ENCODE measurements at regions not wholly inside any gene's neighbourhood (a gene's known extent, or its start where the extent isn't known, plus 50 kb on each side); places are given as distances from the start of the nearest gene placed in this dataset.
A peak's percentile ranks its signal among the peaks of the same experiment; 100 is the strongest.

GRCh38 chr1:93815366-93816110 is 63.5 kb downstream of the DNTTIP2 start:
- DNase-seq = peak in 1 of 4 experiments; percentile 15

- no peak for DNase-seq
These were observed 64.1 kb downstream of the DNTTIP2 start for GRCh38 chr1:93814795-93815340.

GRCh38 chr1:93814059-93814794 is 64.8 kb downstream of the DNTTIP2 start:
- DNase-seq = peak; percentile 81 to 87 (median 86)

- no peak for DNase-seq
These were observed 65.9 kb downstream of the DNTTIP2 start for GRCh38 chr1:93813076-93813475.

GRCh38 chr1:93811326-93812065 is 67.5 kb downstream of the DNTTIP2 start:
- no peak for DNase-seq

GRCh38 chr1:93810316-93810715 is 68.7 kb downstream of the DNTTIP2 start:
- no peak for DNase-seq

- DNase-seq = no peak
These were observed 70.1 kb downstream of the DNTTIP2 start for GRCh38 chr1:93808871-93809270.

- no peak for DNase-seq
These were observed 71.6 kb downstream of the DNTTIP2 start for GRCh38 chr1:93807311-93807930.

GRCh38 chr1:93805027-93805610 is 73.9 kb downstream of the DNTTIP2 start:
- DNase-seq = no peak

GRCh38 chr1:93804412-93804811 is 74.6 kb downstream of the DNTTIP2 start:
- DNase-seq = no peak

- DNase-seq = no peak
These were observed 77.5 kb downstream of the DNTTIP2 start for GRCh38 chr1:93801471-93801870.

- peak in 2 of 4 experiments; percentile 28 to 57 for DNase-seq
These were observed 78.2 kb downstream of the DNTTIP2 start for GRCh38 chr1:93800856-93801255.

- DNase-seq = no peak
These were observed 80.7 kb downstream of the DNTTIP2 start for GRCh38 chr1:93798291-93798690.

- no peak for DNase-seq
These were observed 94.5 kb downstream of the DNTTIP2 start for GRCh38 chr1:93784538-93784937.

GRCh38 chr1:93783876-93784275 is 95.1 kb downstream of the DNTTIP2 start:
- no peak for DNase-seq

- no peak for DNase-seq
These were observed 98.0 kb upstream of the BCAR3 start for GRCh38 chr1:93779540-93780165.

GRCh38 chr1:93778457-93778856 is 96.8 kb upstream of the BCAR3 start:
- no peak for DNase-seq

- no peak for DNase-seq
These were observed 95.6 kb upstream of the BCAR3 start for GRCh38 chr1:93777255-93777654.

- no peak for DNase-seq
These were observed 95.1 kb upstream of the BCAR3 start for GRCh38 chr1:93776728-93777127.

GRCh38 chr1:93775224-93775623 is 93.6 kb upstream of the BCAR3 start:
- DNase-seq = no peak

- DNase-seq = no peak
These were observed 93.1 kb upstream of the BCAR3 start for GRCh38 chr1:93774707-93775106.

All from suppressor macrophage (primary cell).